ENCODE measurements at regions not wholly inside any gene's neighbourhood (a gene's known extent, or its start where the extent isn't known, plus 50 kb on each side); places are given as distances from the start of the nearest gene placed in this dataset.

GRCh38 chr5:8829323-8830029, 716.4 kb downstream of the SEMA5A start:
- Histone ChIP-seq H3K27me3 (ENCODE audit: insufficient read depth, low read length) (no peaks in the 10 kb centered on the region), H3K79me2 (ENCODE audit: insufficient read depth, low read length) (no peaks in the 10 kb centered on the region), H3F3A (ENCODE audit: insufficient read depth, low read length) (no peaks in the 10 kb centered on the region), H3K9ac (ENCODE audit: low read length) (no peak overlapping the region), H3K4me1 (ENCODE audit: insufficient read depth, low read length, severe bottlenecking) (no peaks in the 10 kb centered on the region), H3K36me3 (ENCODE audit: insufficient read depth, low read length) (no peaks in the 10 kb centered on the region), H2AFZ (ENCODE audit: low read length) (no peak overlapping the region), H3K4me2 (ENCODE audit: low read length) (no peak overlapping the region), H3K9me3 (ENCODE audit: low read length) (no peaks in the 10 kb centered on the region), H3K4me3 (ENCODE audit: low read depth, low read length, poor library complexity, severe bottlenecking) (no peak overlapping the region), H3K27ac (ENCODE audit: low read depth, low read length, poor library complexity, severe bottlenecking) (no peak overlapping the region), H3K9me2 (ENCODE audit: low read depth, low read length) (no peaks in the 10 kb centered on the region), H4K20me1 (ENCODE audit: insufficient read depth, low read length) (no peaks in the 10 kb centered on the region)
- TF ChIP-seq EZH2 (IDR thresholded peaks at IDR 0.05; ENCODE audit: borderline replicate concordance, low read length) (no peak), CTCF (IDR thresholded peaks at IDR 0.05; ENCODE audit: low read length) (no peak)

GRCh38 chr5:8831251-8831650, 714.6 kb downstream of the SEMA5A start:
- H3K4me1 ChIP-seq (ENCODE audit: insufficient read depth, low read length, severe bottlenecking): no peaks in the 10 kb centered on the region
- TF ChIP-seq CTCF (IDR thresholded peaks at IDR 0.05; ENCODE audit: low read length): no peak
- no peak for TF ChIP-seq EZH2 (IDR thresholded peaks at IDR 0.05; ENCODE audit: borderline replicate concordance, low read length)
- no peaks in the 10 kb centered on the region for H4K20me1 ChIP-seq (ENCODE audit: insufficient read depth, low read length)
- H3K36me3 ChIP-seq (ENCODE audit: insufficient read depth, low read length): no peaks in the 10 kb centered on the region
- H2AFZ ChIP-seq (ENCODE audit: low read length): no peak overlapping the region
- no peaks in the 10 kb centered on the region for H3K79me2 ChIP-seq (ENCODE audit: insufficient read depth, low read length)
- no peak overlapping the region for H3K9ac ChIP-seq (ENCODE audit: low read length)
- H3K9me2 ChIP-seq (ENCODE audit: low read depth, low read length): no peaks in the 10 kb centered on the region
- H3K4me2 ChIP-seq (ENCODE audit: low read length): no peak overlapping the region
- no peaks in the 10 kb centered on the region for H3K9me3 ChIP-seq (ENCODE audit: low read length)
- H3K4me3 ChIP-seq (ENCODE audit: low read depth, low read length, poor library complexity, severe bottlenecking): no peak overlapping the region
- no peak overlapping the region for H3K27ac ChIP-seq (ENCODE audit: low read depth, low read length, poor library complexity, severe bottlenecking)
- H3F3A ChIP-seq (ENCODE audit: insufficient read depth, low read length): no peaks in the 10 kb centered on the region
- no peaks in the 10 kb centered on the region for H3K27me3 ChIP-seq (ENCODE audit: insufficient read depth, low read length)

GRCh38 chr5:8831854-8832253, 714.0 kb downstream of the SEMA5A start:
- H3K27ac ChIP-seq (ENCODE audit: low read depth, low read length, poor library complexity, severe bottlenecking): no peak overlapping the region

More at GRCh38 chr5:8831854-8832253, 714.0 kb downstream of the SEMA5A start:
- no peak overlapping the region for H3K4me3 ChIP-seq (ENCODE audit: low read depth, low read length, poor library complexity, severe bottlenecking)
- no peaks in the 10 kb centered on the region for H3K4me1 ChIP-seq (ENCODE audit: insufficient read depth, low read length, severe bottlenecking)
- no peak for TF ChIP-seq EZH2 (IDR thresholded peaks at IDR 0.05; ENCODE audit: borderline replicate concordance, low read length)
- TF ChIP-seq CTCF (IDR thresholded peaks at IDR 0.05; ENCODE audit: low read length): no peak
- no peak overlapping the region for H3K9ac ChIP-seq (ENCODE audit: low read length)
- no peaks in the 10 kb centered on the region for H3K36me3 ChIP-seq (ENCODE audit: insufficient read depth, low read length)
- no peaks in the 10 kb centered on the region for H3K9me3 ChIP-seq (ENCODE audit: low read length)
- H3K9me2 ChIP-seq (ENCODE audit: low read depth, low read length): no peaks in the 10 kb centered on the region
- no peaks in the 10 kb centered on the region for H3K79me2 ChIP-seq (ENCODE audit: insufficient read depth, low read length)
- H2AFZ ChIP-seq (ENCODE audit: low read length): no peak overlapping the region
- no peaks in the 10 kb centered on the region for H4K20me1 ChIP-seq (ENCODE audit: insufficient read depth, low read length)
- H3F3A ChIP-seq (ENCODE audit: insufficient read depth, low read length): no peaks in the 10 kb centered on the region
- H3K27me3 ChIP-seq (ENCODE audit: insufficient read depth, low read length): no peaks in the 10 kb centered on the region
- H3K4me2 ChIP-seq (ENCODE audit: low read length): no peak overlapping the region

Measured in OCI-LY1 (cell line).